Transverse colon (tissue), 4 donors: ENCODE measurements at regions not wholly inside any gene's neighbourhood (a gene's known extent, or its start where the extent isn't known, plus 50 kb on each side); places are given as distances from the start of the nearest gene placed in this dataset.

Source experiments
- DNase-seq: peaks from one replicate; pipeline ENCODE4 v3.0.0-alpha.2; 2019
- H3K27ac ChIP-seq, 4 donors: fragments of 200-600 bp; sonication (generic); 2 replicates each; pipeline ENCODE4 v1.5.1; 2016 to 2018; ENCODE audit warnings: inconsistent platforms in 4 of 4
- H3K27me3 ChIP-seq: fragments of 200-600 bp; sonication (generic); 2 replicates; pipeline ENCODE4 v1.5.1; 2017; ENCODE audit warnings: inconsistent platforms
- H3K36me3 ChIP-seq, 4 donors: fragments of 200-600 bp; sonication (generic); 2 replicates each; pipeline ENCODE4 v1.5.1; 2017 to 2019; ENCODE audit warnings: inconsistent platforms in 4 of 4
- H3K4me1 ChIP-seq, 4 donors: fragments of 200-600 bp; sonication (generic); 2 replicates each; pipeline ENCODE4 v1.5.1; 2017 to 2020; ENCODE audit warnings: inconsistent platforms in 4 of 4
- H3K4me3 ChIP-seq, 4 donors: fragments of 200-600 bp; sonication (generic); 1 replicate in 1 of 4; 2 replicates in 3 of 4; pipeline versions ENCODE4 v1.5.1 to v1.6.1; 2017 to 2019; ENCODE audit warnings: inconsistent platforms in 4 of 4
- H3K9me3 ChIP-seq, 2 donors: fragments of 200-600 bp; sonication (generic); 2 replicates each; pipeline ENCODE4 v1.5.1; 2017 to 2019; ENCODE audit warnings: inconsistent platforms in 2 of 2
- EP300 ChIP-seq: sonication (generic); formaldehyde crosslinking; IDR thresholded peaks from one replicate; pipeline ENCODE4 v1.6.1; 2017; ENCODE audit warnings: antibody characterized with exemption, low read depth
- POLR2A ChIP-seq: fragments of 450-650 bp; IDR thresholded peaks from one replicate; pipeline ENCODE4 v1.6.1; 2016; ENCODE audit warnings: antibody characterized with exemption, mild to moderate bottlenecking, moderate library complexity
- POLR2AphosphoS5 ChIP-seq, 3 donors: sonication (generic); formaldehyde crosslinking; IDR thresholded peaks; one replicate each; pipeline ENCODE4 v1.6.1; 2016; ENCODE audit warnings: antibody characterized with exemption in 3 of 3
- WGBS, 2 donors: methylation state at CpG; one replicate each; pipeline ENCODE4 v1.1.5; 2018; ENCODE audit warnings: low coverage in 1 of 2; 5-methylcytosine and 5-hydroxymethylcytosine counted together
- in situ Hi-C, 4 donors: fragments of 200-750 bp; cut with MboI; loops; one replicate each; pipeline versions ENCODE4 v1.15.0 to v1.15.1; 2017; ENCODE audit warnings: low sequenced_read_pairs in 3 of 4, low pct_ligation_motif_present in 1 of 4, low pct_unique_long_range_greater_than_20kb in 1 of 4
- intact Hi-C: fragments of 100-400 bp; cut with DNase I; formaldehyde crosslinking; loops from one replicate; pipeline ENCODE4 v1.15.1; 2023; ENCODE audit warnings: low total_unique reads
- TF ChIP-seq, protein P1 (sequence below), 5 experiments: fragments of 200-600 bp in 3 of 5; fragments of 450-650 bp in 2 of 5; sonication (generic) in 3 of 5; IDR thresholded peaks; 1 replicate in 2 of 5; 2 replicates in 3 of 5; pipeline ENCODE4 v1.5.1; 2016 to 2017; ENCODE audit warnings: antibody characterized with exemption in 5 of 5, inconsistent platforms in 3 of 5, mild to moderate bottlenecking in 2 of 5, moderate library complexity in 1 of 5

GRCh38 chr5:1673042-1673677, 126.5 kb downstream of the MRPL36 start:
- Histone ChIP-seq H3K27me3 (peaks cover 68% of the 10 kb centered on the region), H3K4me3 (no peak overlapping the region), H3K27ac (no peak overlapping the region), H3K36me3 (no peaks in the 10 kb centered on the region), H3K4me1 (no peaks in the 10 kb centered on the region), H3K9me3 (no peaks in the 10 kb centered on the region)
- no peak for DNase-seq
- TF ChIP-seq, protein P1, sequence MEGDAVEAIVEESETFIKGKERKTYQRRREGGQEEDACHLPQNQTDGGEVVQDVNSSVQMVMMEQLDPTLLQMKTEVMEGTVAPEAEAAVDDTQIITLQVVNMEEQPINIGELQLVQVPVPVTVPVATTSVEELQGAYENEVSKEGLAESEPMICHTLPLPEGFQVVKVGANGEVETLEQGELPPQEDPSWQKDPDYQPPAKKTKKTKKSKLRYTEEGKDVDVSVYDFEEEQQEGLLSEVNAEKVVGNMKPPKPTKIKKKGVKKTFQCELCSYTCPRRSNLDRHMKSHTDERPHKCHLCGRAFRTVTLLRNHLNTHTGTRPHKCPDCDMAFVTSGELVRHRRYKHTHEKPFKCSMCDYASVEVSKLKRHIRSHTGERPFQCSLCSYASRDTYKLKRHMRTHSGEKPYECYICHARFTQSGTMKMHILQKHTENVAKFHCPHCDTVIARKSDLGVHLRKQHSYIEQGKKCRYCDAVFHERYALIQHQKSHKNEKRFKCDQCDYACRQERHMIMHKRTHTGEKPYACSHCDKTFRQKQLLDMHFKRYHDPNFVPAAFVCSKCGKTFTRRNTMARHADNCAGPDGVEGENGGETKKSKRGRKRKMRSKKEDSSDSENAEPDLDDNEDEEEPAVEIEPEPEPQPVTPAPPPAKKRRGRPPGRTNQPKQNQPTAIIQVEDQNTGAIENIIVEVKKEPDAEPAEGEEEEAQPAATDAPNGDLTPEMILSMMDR (IDR thresholded peaks at IDR 0.05): no peak
- TF ChIP-seq POLR2AphosphoS5 (IDR thresholded peaks at IDR 0.05) (no peak), EP300 (no peak), POLR2A (no peak)
- 40 to 51% methylated on average over 5 to 25 of the region's 25 CpGs for WGBS, 2 donors
- intact Hi-C loops (no loop called here), in situ Hi-C loops (no loop called here)

- DNase-seq: no peak
- Histone ChIP-seq H3K27ac (no peak overlapping the region), H3K4me1 (peaks cover 0 to 5% (median 2%) of the 10 kb centered on the region in 4 donors), H3K4me3 (no peak overlapping the region), H3K36me3 (no peaks in the 10 kb centered on the region), H3K9me3 (no peaks in the 10 kb centered on the region), H3K27me3 (peaks cover 75% of the 10 kb centered on the region)
- intact Hi-C loops (no loop called here), in situ Hi-C loops (no loop called here)
- 55 to 71% methylated on average over 6 to 14 of the region's 14 CpGs for WGBS, 2 donors
- TF ChIP-seq, protein P1 (IDR thresholded peaks at IDR 0.05): no peak
- TF ChIP-seq EP300 (no peak), POLR2A (no peak), POLR2AphosphoS5 (IDR thresholded peaks at IDR 0.05) (no peak)
Observed at GRCh38 chr5:1672396-1672795, 127.2 kb downstream of the MRPL36 start.

GRCh38 chr5:1671351-1671750, 128.3 kb downstream of the MRPL36 start:
- DNase-seq: no peak
- Histone ChIP-seq H3K9me3 (no peaks in the 10 kb centered on the region), H3K36me3 (no peaks in the 10 kb centered on the region), H3K27me3 (peaks cover 84% of the 10 kb centered on the region), H3K4me3 (no peak overlapping the region), H3K27ac (no peak overlapping the region), H3K4me1 (peaks cover 0 to 11% (median 4%) of the 10 kb centered on the region in 4 donors)
- TF ChIP-seq POLR2AphosphoS5 (IDR thresholded peaks at IDR 0.05): no peak
- no peak for TF ChIP-seq EP300
- no peak for TF ChIP-seq POLR2A
- TF ChIP-seq, protein P1 (IDR thresholded peaks at IDR 0.05): no peak
- in situ Hi-C loops (no loop called here), intact Hi-C loops (no loop called here)
- 67 to 84% methylated on average over 1 to 11 of the region's 11 CpGs for WGBS, 2 donors

DNA sequence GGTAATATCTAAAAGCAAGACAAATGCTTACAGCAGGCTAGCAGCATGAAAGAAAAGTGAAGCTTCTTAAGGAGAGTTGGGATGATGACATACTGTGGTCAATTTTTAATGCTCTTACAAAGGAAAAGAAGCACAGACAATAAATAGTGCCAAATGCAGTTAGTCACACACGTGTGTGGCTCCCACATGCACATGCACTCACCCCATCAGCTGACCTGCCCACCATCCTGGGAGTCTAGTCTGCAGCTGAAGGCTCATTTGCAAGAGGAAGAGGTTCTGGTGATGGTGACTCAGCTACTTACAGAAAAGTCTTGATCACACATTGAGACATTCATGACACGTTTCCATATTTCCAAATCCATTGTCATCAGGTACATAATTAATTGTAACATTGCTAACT, 129.3 kb downstream of the MRPL36 start:
- WGBS, 2 donors: 26 to 33% methylated on average over 2 of the region's 2 CpGs
- TF ChIP-seq EP300 (no peak), POLR2AphosphoS5 (IDR thresholded peaks at IDR 0.05) (no peak), POLR2A (no peak)
- TF ChIP-seq, protein P1 (IDR thresholded peaks at IDR 0.05): no peak
- DNase-seq: no peak
- Histone ChIP-seq H3K4me1 (peaks cover 0 to 11% (median 4%) of the 10 kb centered on the region in 4 donors), H3K4me3 (no peak overlapping the region), H3K9me3 (no peaks in the 10 kb centered on the region), H3K27ac (no peak overlapping the region), H3K36me3 (no peaks in the 10 kb centered on the region), H3K27me3 (peaks cover 91% of the 10 kb centered on the region)
- in situ Hi-C loops: no loop called here
- intact Hi-C loops: no loop called here
